K562 (cell line): ENCODE measurements at regions not wholly inside any gene's neighbourhood (a gene's known extent, or its start where the extent isn't known, plus 50 kb on each side); places are given as distances from the start of the nearest gene placed in this dataset.

Source experiments
- MAX ChIP-seq: sonication (generic); formaldehyde crosslinking; IDR thresholded peaks from 2 replicates; pipeline ENCODE4 v1.9.0; 2022; ENCODE audit warnings: mild to moderate bottlenecking, missing genetic modification reagents
- ZNF766 ChIP-seq: fragments of 200-800 bp; sonication (Bioruptor generic); conservative IDR thresholded peaks from 2 replicates; pipeline ENCODE4 v1.6.1; 2016; ENCODE audit warnings: missing genetic modification characterization, missing compliant biosample characterization

GRCh38 chr3:10762611-10763247 is 53.3 kb upstream of the SLC6A11 start:
- no peak for TF ChIP-seq MAX (CRISPR knock-in tag)
- TF ChIP-seq ZNF766 (CRISPR knock-in tag), result no peak
